HL-60 (cell line): ENCODE measurements at regions not wholly inside any gene's neighbourhood (a gene's known extent, or its start where the extent isn't known, plus 50 kb on each side); places are given as distances from the start of the nearest gene placed in this dataset.

Experiments used
- DNase-seq, 2 experiments: peaks; one replicate each; pipeline ENCODE4 v3.0.0-alpha.2; 2010 to 2020; ENCODE audit warnings: low read depth in 1 of 2, low spot score in 1 of 2
- H3K27ac ChIP-seq: fragments of 250-450 bp; sonication (Bioruptor Pico); replicated peaks from 2 replicates; pipeline ENCODE4 v1.5.1; 2020; ENCODE audit warnings: mild to moderate bottlenecking, moderate library complexity
- H3K27me3 ChIP-seq: fragments of 250-450 bp; sonication (Bioruptor Pico); 2 replicates; pipeline ENCODE4 v1.5.1; 2021; ENCODE audit warnings: mild to moderate bottlenecking, moderate library complexity; ENCODE audit not compliant: insufficient read depth, poor library complexity, severe bottlenecking
- H3K4me3 ChIP-seq: replicated peaks from 2 replicates; pipeline ENCODE4 v1.5.1; 2011; ENCODE audit warnings: mild to moderate bottlenecking, control low read depth, low read length; ENCODE audit not compliant: insufficient read depth
- GABPA ChIP-seq: IDR thresholded peaks from 2 replicates; pipeline ENCODE4 v1.6.1; 2012; ENCODE audit warnings: low read depth
- POLR2AphosphoS5 ChIP-seq: IDR thresholded peaks from 2 replicates; pipeline ENCODE4 v1.6.1; 2012; ENCODE audit warnings: low read depth
- SPI1 ChIP-seq: IDR thresholded peaks from 2 replicates; pipeline ENCODE4 v1.6.1; 2012; ENCODE audit warnings: low read depth, mild to moderate bottlenecking, borderline replicate concordance
- TF ChIP-seq, protein P1 (sequence below): IDR thresholded peaks from one replicate; pipeline ENCODE4 v1.5.1; 2011; ENCODE audit warnings: low read length, control low read depth, inconsistent platforms; ENCODE audit not compliant: insufficient read depth
- TF ChIP-seq, protein P2 (sequence below): IDR thresholded peaks from 2 replicates; pipeline ENCODE4 v1.6.1; 2012; ENCODE audit warnings: low read depth; ENCODE audit not compliant: insufficient replicate concordance

DNA sequence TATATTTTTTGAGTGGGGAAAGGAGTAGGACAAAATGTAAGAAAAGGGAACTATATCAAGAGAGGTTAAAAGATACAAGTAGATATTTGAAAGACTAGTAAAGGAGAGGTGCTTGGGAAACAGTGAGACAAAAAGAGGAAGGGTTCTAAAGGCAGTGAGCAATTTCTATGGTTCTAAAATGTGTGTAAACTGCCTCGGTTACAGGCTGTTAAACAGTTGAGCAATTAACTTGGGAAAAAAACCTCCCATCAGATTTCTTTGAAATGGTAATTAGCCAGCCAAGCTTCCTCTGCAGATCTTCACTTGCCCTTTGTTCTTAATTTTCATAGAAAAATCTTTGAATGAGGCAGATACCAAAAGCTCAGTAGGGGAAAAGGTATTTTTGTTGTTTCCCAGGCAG, 238.7 kb upstream of the KCNH7 start:
- TF ChIP-seq SPI1 (peak; percentile 92), GABPA (no peak)
- Histone ChIP-seq H3K27me3 (no peaks in the 10 kb centered on the region), H3K4me3 (no peak overlapping the region), H3K27ac (peak overlapping the region; percentile 67)
- DNase-seq, result peak; percentile 6 to 65

DNA sequence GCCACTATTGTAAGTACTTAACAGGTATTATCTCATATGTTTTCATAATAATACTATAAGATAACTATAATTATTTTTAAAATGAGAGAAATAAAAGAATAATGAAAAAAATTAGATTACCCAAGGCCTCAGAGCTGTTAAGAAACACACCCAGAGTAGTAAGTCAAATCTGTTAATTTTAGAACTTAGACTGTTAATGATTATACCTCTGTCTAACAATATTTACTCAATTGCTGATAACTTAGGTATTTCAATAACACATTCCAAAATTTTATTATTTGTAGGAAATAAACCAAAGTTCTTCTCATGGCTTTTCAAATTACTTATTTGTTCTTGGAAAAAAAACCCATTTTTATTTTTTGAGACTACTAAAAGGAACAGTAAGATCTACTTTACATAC, 227.5 kb upstream of the KCNH7 start:
- H3K27me3 ChIP-seq, result no peaks in the 10 kb centered on the region
- H3K4me3 ChIP-seq, result no peak overlapping the region
- no peak for TF ChIP-seq SPI1
- TF ChIP-seq, protein P1, sequence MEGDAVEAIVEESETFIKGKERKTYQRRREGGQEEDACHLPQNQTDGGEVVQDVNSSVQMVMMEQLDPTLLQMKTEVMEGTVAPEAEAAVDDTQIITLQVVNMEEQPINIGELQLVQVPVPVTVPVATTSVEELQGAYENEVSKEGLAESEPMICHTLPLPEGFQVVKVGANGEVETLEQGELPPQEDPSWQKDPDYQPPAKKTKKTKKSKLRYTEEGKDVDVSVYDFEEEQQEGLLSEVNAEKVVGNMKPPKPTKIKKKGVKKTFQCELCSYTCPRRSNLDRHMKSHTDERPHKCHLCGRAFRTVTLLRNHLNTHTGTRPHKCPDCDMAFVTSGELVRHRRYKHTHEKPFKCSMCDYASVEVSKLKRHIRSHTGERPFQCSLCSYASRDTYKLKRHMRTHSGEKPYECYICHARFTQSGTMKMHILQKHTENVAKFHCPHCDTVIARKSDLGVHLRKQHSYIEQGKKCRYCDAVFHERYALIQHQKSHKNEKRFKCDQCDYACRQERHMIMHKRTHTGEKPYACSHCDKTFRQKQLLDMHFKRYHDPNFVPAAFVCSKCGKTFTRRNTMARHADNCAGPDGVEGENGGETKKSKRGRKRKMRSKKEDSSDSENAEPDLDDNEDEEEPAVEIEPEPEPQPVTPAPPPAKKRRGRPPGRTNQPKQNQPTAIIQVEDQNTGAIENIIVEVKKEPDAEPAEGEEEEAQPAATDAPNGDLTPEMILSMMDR, result no peak
- no peak for TF ChIP-seq POLR2AphosphoS5
- TF ChIP-seq GABPA, result no peak
- TF ChIP-seq, protein P2, sequence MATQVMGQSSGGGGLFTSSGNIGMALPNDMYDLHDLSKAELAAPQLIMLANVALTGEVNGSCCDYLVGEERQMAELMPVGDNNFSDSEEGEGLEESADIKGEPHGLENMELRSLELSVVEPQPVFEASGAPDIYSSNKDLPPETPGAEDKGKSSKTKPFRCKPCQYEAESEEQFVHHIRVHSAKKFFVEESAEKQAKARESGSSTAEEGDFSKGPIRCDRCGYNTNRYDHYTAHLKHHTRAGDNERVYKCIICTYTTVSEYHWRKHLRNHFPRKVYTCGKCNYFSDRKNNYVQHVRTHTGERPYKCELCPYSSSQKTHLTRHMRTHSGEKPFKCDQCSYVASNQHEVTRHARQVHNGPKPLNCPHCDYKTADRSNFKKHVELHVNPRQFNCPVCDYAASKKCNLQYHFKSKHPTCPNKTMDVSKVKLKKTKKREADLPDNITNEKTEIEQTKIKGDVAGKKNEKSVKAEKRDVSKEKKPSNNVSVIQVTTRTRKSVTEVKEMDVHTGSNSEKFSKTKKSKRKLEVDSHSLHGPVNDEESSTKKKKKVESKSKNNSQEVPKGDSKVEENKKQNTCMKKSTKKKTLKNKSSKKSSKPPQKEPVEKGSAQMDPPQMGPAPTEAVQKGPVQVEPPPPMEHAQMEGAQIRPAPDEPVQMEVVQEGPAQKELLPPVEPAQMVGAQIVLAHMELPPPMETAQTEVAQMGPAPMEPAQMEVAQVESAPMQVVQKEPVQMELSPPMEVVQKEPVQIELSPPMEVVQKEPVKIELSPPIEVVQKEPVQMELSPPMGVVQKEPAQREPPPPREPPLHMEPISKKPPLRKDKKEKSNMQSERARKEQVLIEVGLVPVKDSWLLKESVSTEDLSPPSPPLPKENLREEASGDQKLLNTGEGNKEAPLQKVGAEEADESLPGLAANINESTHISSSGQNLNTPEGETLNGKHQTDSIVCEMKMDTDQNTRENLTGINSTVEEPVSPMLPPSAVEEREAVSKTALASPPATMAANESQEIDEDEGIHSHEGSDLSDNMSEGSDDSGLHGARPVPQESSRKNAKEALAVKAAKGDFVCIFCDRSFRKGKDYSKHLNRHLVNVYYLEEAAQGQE, result no peak
- no peak for DNase-seq
- H3K27ac ChIP-seq, result no peak overlapping the region

DNA sequence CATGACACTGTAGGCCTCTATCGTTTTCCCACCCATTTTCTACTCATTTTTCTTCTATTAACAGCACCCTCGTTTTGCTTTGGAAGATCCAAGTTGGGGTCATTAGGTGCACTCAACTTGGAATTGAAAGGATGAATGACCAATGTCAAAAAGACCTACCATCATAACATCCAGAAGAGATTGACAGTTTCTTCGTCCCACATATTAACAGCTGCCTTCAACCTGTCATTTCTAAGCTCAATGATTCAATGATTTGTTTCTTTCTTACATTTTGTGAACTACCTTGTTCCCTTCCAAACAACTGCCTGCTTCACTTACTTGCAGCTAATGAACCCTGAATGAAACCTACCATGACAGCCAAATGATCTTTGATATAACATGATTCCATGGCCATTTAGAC, 224.0 kb upstream of the KCNH7 start:
- no peak overlapping the region for H3K27ac ChIP-seq
- DNase-seq, result no peak
- H3K27me3 ChIP-seq, result no peaks in the 10 kb centered on the region
- TF ChIP-seq GABPA (no peak), POLR2AphosphoS5 (no peak), SPI1 (no peak)
- TF ChIP-seq, protein P1, result no peak
- TF ChIP-seq, protein P2, result no peak
- no peak overlapping the region for H3K4me3 ChIP-seq

DNA sequence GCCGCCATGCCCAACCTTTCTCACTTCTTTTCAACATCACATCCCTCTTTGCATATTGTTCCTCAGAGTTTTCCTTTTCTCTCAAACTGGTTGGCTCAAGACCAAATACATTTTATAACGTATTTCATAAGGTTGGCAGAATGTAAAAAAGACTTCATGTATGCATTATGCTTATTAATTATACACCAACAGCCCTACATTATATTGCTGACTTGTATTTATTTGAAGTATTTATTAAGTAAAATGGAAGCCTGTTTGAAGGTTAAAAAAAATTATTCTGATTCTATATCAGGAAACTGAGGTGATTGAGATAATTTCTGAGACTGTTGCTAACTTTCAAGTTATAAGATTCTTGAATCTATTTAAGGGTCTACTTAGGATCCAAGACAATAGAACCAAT, 208.0 kb upstream of the KCNH7 start:
- Histone ChIP-seq H3K27me3 (no peaks in the 10 kb centered on the region), H3K27ac (no peak overlapping the region), H3K4me3 (no peak overlapping the region)
- DNase-seq, result no peak
- TF ChIP-seq, protein P2, result no peak
- no peak for TF ChIP-seq SPI1
- TF ChIP-seq GABPA, result no peak
- no peak for TF ChIP-seq POLR2AphosphoS5
- TF ChIP-seq, protein P1, result no peak
